Naive B cell (primary cell): ENCODE measurements at regions not wholly inside any gene's neighbourhood (a gene's known extent, or its start where the extent isn't known, plus 50 kb on each side); places are given as distances from the start of the nearest gene placed in this dataset.

Experiments
- ATAC-seq, 2 donors: fragments of 150-1000 bp; cut with Tn5 transposase; 2 replicates each; pipeline ENCODE4 v1.10.0; 2021; ENCODE audit warnings: low read depth in 2 of 2, mild to moderate bottlenecking in 2 of 2, moderate library complexity in 2 of 2
- DNase-seq: peaks from one replicate; pipeline ENCODE4 v3.0.0; 2022
- H3K27ac Mint-ChIP-seq, 6 donors: one replicate each; pipeline ENCODE4 v1.8.0; 2020 to 2022; ENCODE audit warnings: mild to moderate bottlenecking in 6 of 6, mixed read lengths in 6 of 6, moderate library complexity in 5 of 6, inconsistent platforms in 2 of 6
- H3K27me3 Mint-ChIP-seq, 3 donors: one replicate each; pipeline ENCODE4 v1.8.0; 2021 to 2022; ENCODE audit warnings: mixed read lengths in 3 of 3, mild to moderate bottlenecking in 1 of 3
- H3K36me3 Mint-ChIP-seq, 2 donors: one replicate each; pipeline ENCODE4 v1.8.0; 2020 to 2022; ENCODE audit warnings: mixed read lengths in 2 of 2, inconsistent platforms in 1 of 2, mild to moderate bottlenecking in 1 of 2
- H3K4me1 Mint-ChIP-seq, 3 donors: one replicate each; pipeline ENCODE4 v1.8.0; 2020 to 2022; ENCODE audit warnings: mixed read lengths in 3 of 3, inconsistent platforms in 1 of 3, mild to moderate bottlenecking in 1 of 3, moderate library complexity in 1 of 3
- H3K4me3 Mint-ChIP-seq, 8 donors: one replicate each; pipeline ENCODE4 v1.8.0; 2020 to 2022; ENCODE audit warnings: mild to moderate bottlenecking in 8 of 8, mixed read lengths in 8 of 8, moderate library complexity in 8 of 8, inconsistent platforms in 2 of 8
- H3K9me3 Mint-ChIP-seq, 7 donors: one replicate each; pipeline ENCODE4 v1.8.0; 2020 to 2022; ENCODE audit warnings: mixed read lengths in 7 of 7, mild to moderate bottlenecking in 5 of 7, inconsistent platforms in 2 of 7, moderate library complexity in 1 of 7

DNA sequence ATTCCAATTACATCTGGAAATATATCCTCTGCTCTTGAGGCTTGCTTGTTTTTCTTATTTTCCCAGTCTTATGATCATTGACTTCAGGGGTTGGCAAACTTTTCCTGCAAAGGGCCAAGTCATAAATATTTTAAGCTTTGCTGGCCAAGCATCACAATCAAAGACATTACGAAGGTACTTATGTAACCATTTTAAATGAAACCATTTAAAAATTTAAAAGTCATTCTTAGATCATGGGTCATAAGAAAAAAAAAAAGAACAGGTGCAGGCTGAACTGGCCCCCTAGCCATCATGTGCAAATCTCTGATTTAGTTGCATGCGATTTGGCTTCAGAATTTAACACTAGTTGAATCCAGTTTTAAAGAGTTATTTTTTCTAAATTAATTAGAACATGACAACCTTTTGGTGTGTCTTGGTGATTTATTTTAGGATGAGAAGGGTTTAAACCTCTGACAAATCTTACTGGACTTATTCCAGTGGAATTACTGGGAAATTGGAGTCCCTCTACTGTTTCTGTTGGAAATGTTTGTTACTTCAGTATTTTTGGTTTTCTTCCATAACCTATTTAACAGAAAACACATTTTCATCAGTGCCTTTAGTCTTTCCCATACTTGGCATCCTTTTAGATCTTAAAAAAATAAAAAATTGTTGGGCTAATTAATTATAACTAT, 148.1 kb downstream of the NHLRC3 start:
- DNase-seq (no peak), ATAC-seq (no peak)
- Mint-ChIP-seq H3K4me1 (no peaks in the 10 kb centered on the region), H3K36me3 (no peaks in the 10 kb centered on the region), H3K27me3 (peaks cover 7 to 10% (median 7%) of the 10 kb centered on the region in 3 donors), H3K9me3 (no peaks in the 10 kb centered on the region), H3K27ac (no peak overlapping the region), H3K4me3 (no peak overlapping the region)

GRCh38 chr13:39189778-39190177, 151.5 kb downstream of the NHLRC3 start:
- no peaks in the 10 kb centered on the region for H3K9me3 Mint-ChIP-seq
- H3K27ac Mint-ChIP-seq, result no peak overlapping the region
- DNase-seq (no peak), ATAC-seq (no peak)
- no peaks in the 10 kb centered on the region for H3K36me3 Mint-ChIP-seq
- H3K27me3 Mint-ChIP-seq, result peaks cover 8 to 23% (median 15%) of the 10 kb centered on the region in 3 donors
- H3K4me1 Mint-ChIP-seq, result no peaks in the 10 kb centered on the region
- no peak overlapping the region for H3K4me3 Mint-ChIP-seq

DNA sequence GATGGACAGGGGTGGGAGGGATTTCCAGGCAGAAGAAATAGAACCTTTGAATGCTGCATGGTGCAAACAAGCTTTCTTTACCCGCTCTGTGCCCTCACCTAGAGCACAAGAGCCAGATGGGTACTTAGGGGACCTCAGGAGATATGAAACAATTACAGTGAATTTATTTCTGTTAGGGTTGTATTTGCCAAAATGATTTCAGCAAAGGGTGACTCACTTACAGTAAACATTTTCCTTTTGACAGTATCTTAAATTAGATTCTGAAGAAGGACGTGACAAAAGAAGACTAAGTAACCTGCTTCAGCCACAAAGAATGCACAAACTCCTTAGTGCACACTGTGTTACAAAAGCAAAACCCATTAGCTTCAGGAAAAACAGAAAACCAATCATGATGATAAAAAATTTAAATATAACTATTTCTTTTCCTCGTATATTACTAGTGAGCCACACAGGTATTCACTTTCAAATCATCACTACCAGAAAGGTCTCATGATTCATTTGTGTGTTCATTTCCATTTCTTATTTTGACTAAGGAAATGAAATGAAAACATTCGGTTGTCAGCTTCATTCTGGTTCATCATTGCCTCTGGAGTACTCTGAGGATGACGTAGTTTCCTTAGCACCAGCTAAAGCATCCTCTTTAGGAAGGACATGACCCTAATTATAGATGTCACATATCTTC, 158.8 kb downstream of the NHLRC3 start:
- Mint-ChIP-seq H3K4me1 (no peaks in the 10 kb centered on the region), H3K36me3 (no peaks in the 10 kb centered on the region), H3K4me3 (no peak overlapping the region), H3K27ac (no peak overlapping the region), H3K27me3 (peaks cover 0 to 18% (median 14%) of the 10 kb centered on the region in 3 donors), H3K9me3 (no peaks in the 10 kb centered on the region)
- DNase-seq (no peak), ATAC-seq (no peak)

DNA sequence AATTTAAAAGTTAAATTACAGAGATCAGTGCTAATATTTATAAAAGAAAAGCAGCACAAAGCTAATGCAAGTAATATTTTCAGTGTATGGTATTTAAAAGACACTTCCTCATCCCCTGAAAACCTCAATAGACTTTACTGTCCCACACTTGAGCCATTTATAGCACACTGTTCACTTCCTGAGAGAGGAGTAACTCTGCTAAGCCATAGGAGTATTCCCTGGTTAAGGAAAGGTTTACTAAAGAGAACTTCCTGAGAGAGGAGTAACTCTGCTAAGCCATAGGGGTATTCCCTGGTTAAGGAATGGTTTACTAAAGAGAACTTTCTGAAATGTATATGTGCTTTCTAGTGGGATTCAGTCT, 159.4 kb downstream of the NHLRC3 start:
- no peaks in the 10 kb centered on the region for H3K36me3 Mint-ChIP-seq
- no peak for ATAC-seq
- H3K27me3 Mint-ChIP-seq, result peaks cover 0 to 18% (median 14%) of the 10 kb centered on the region in 3 donors
- H3K4me3 Mint-ChIP-seq, result no peak overlapping the region
- no peak for DNase-seq
- H3K27ac Mint-ChIP-seq, result no peak overlapping the region
- no peaks in the 10 kb centered on the region for H3K4me1 Mint-ChIP-seq
- no peaks in the 10 kb centered on the region for H3K9me3 Mint-ChIP-seq

DNA sequence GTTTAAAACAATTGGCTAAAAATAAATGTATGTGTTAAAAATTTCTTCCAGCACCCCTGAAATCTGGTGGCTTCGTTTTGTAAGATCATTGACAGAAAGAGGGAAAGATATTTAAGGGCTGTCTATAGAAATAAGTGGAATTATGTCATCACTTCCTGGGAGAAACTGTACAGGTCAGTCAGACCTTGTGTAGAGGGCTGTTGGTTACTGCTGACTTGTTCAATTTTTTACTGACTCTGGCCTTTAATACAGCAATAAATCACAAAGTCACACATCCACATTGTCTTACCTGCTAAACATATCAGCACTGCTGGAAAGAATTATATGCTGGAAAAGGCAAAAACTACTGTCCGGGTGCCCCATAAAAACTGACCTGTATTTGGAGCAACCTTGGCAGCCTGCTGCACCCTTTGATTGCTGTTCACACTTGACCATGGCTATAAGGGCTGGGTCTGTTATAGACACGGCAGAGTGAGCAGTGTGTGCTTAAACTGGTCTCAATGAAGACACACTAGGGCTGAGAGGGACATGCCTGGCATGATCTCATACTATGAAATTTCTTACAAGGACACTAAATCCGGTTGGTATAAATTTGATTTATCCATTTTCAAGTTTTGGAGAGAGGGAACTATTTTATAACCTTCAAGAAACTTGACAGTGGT, 162.1 kb downstream of the NHLRC3 start:
- Mint-ChIP-seq H3K36me3 (no peaks in the 10 kb centered on the region), H3K27me3 (peaks cover 0 to 7% (median 6%) of the 10 kb centered on the region in 3 donors), H3K4me1 (no peaks in the 10 kb centered on the region), H3K27ac (no peak overlapping the region), H3K9me3 (no peaks in the 10 kb centered on the region), H3K4me3 (no peak overlapping the region)
- ATAC-seq (no peak), DNase-seq (no peak)

DNA sequence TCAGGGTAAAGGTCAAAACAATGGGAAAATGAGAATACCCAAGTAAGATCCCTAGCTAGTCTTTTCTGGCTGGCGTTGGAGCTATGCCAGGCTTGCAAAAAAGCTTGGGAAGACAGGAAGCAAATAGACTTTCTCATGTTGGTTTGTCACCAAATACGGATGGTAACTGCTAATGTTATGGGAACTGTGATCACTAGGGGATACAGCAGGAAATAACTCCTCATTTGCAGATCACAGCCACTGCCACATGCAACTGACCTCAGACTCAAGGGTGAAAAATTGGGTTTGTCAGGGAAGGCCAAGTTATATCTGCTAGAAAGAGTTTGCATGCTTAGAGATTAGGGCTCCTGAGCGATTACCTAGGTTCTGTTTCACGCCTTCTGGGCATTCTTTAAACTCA, 162.9 kb downstream of the NHLRC3 start:
- H3K27me3 Mint-ChIP-seq, result peaks cover 0 to 7% (median 6%) of the 10 kb centered on the region in 3 donors
- ATAC-seq, result no peak

GRCh38 chr13:39202746-39203145, 164.5 kb downstream of the NHLRC3 start:
- Mint-ChIP-seq H3K4me3 (no peak overlapping the region), H3K4me1 (no peaks in the 10 kb centered on the region), H3K9me3 (peaks cover 0 to 11% (median 1%) of the 10 kb centered on the region in 7 donors), H3K27me3 (peaks cover 0 to 7% (median 6%) of the 10 kb centered on the region in 3 donors), H3K27ac (no peak overlapping the region), H3K36me3 (no peaks in the 10 kb centered on the region)
- DNase-seq (no peak), ATAC-seq (no peak)

More for the DNA sequence above, 162.9 kb downstream of the NHLRC3 start:
- Mint-ChIP-seq H3K4me3 (no peak overlapping the region), H3K9me3 (no peaks in the 10 kb centered on the region), H3K4me1 (no peaks in the 10 kb centered on the region), H3K27ac (no peak overlapping the region), H3K36me3 (no peaks in the 10 kb centered on the region)
- DNase-seq, result no peak

GRCh38 chr13:39208636-39209035, 170.4 kb downstream of the NHLRC3 start:
- Mint-ChIP-seq H3K36me3 (no peaks in the 10 kb centered on the region), H3K4me3 (no peak overlapping the region), H3K4me1 (no peaks in the 10 kb centered on the region), H3K27ac (no peak overlapping the region), H3K9me3 (peaks cover 0 to 11% (median 4%) of the 10 kb centered on the region in 7 donors), H3K27me3 (peaks cover 7 to 17% (median 13%) of the 10 kb centered on the region in 3 donors)
- DNase-seq, result no peak
- no peak for ATAC-seq

- Mint-ChIP-seq H3K36me3 (no peaks in the 10 kb centered on the region), H3K4me3 (no peak overlapping the region), H3K9me3 (peaks cover 0 to 11% (median 4%) of the 10 kb centered on the region in 7 donors), H3K27ac (no peak overlapping the region), H3K4me1 (no peaks in the 10 kb centered on the region), H3K27me3 (peaks cover 11 to 14% (median 11%) of the 10 kb centered on the region in 3 donors)
- no peak for ATAC-seq
- no peak for DNase-seq
Observed at GRCh38 chr13:39209731-39210531, 171.7 kb downstream of the NHLRC3 start.

DNA sequence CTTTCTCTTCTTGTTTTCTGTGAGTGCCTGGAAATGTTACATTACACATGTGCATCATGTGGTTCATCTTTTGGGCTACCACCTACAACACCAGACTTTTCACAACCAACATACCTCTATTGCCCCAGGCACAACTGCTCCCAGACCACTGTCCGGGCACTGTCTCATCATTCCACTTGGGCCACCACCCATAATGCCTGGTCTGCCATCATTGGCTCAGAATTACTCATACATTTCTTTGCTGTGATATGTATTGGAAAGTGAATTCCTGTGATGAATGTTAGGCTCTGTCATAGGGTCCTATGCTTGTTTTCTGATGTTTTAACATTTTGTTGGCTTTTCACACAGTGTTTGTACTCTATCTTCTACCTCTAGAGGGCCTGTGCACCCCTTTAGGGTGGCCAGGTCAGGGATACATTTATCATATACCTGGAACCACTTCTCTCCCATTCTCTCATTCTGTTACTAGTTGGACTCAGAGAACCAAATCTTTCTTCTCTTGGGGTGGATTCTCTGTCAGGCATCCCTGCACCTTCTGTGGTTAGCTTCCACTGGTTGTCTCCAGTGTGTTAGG, 172.8 kb downstream of the NHLRC3 start:
- peaks cover 0 to 11% (median 4%) of the 10 kb centered on the region in 7 donors for H3K9me3 Mint-ChIP-seq
- H3K4me1 Mint-ChIP-seq, result no peaks in the 10 kb centered on the region
- H3K27ac Mint-ChIP-seq, result no peak overlapping the region
- H3K36me3 Mint-ChIP-seq, result no peaks in the 10 kb centered on the region
- peaks cover 11 to 19% (median 14%) of the 10 kb centered on the region in 3 donors for H3K27me3 Mint-ChIP-seq
- no peak overlapping the region for H3K4me3 Mint-ChIP-seq
- ATAC-seq (no peak), DNase-seq (no peak)

DNA sequence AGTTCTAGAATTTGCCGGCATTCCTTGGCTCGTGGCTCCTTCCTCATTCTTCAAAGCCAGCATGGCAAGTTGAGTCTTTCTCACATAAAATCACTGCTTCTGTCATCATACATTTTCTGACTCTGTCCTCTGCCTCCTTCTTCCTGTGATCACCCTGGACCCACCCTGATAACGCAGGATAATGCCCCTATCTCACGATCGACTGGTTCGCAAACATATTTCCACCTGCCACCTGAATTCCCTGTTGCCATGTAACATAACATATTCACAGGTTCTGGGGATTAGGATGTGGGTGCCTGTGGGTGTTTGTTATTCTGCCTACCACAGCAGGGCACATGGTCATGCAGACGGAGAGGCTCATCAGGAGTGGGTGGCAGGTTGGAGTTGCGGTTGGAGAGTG, 177.7 kb downstream of the NHLRC3 start:
- ATAC-seq, result no peak
- Mint-ChIP-seq H3K4me1 (no peaks in the 10 kb centered on the region), H3K9me3 (peaks cover 0 to 16% (median 8%) of the 10 kb centered on the region in 7 donors), H3K27ac (no peak overlapping the region), H3K36me3 (no peaks in the 10 kb centered on the region), H3K4me3 (no peak overlapping the region), H3K27me3 (peaks cover 9 to 19% (median 11%) of the 10 kb centered on the region in 3 donors)
- DNase-seq, result no peak

DNA sequence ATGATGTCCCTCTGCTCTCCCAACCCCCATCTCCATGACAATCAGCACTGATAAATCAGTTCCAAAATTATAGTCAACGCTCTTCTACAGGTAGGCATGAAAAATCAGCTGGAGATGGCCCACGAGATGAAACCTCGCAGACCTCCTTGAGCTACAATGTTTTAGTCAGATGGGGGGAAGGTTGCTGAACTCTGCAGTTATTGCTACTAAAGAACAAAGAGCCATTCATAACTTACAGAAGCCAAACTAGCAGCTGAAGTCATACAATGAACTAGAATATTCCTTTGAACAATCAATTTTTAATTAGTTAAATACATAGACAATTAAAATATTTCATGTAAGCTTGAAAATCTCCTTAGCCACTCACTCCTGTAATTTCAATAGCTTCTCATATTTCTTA, 179.2 kb downstream of the NHLRC3 start:
- Mint-ChIP-seq H3K4me3 (no peak overlapping the region), H3K9me3 (peaks cover 0 to 21% (median 8%) of the 10 kb centered on the region in 7 donors), H3K27ac (no peak overlapping the region)

DNA sequence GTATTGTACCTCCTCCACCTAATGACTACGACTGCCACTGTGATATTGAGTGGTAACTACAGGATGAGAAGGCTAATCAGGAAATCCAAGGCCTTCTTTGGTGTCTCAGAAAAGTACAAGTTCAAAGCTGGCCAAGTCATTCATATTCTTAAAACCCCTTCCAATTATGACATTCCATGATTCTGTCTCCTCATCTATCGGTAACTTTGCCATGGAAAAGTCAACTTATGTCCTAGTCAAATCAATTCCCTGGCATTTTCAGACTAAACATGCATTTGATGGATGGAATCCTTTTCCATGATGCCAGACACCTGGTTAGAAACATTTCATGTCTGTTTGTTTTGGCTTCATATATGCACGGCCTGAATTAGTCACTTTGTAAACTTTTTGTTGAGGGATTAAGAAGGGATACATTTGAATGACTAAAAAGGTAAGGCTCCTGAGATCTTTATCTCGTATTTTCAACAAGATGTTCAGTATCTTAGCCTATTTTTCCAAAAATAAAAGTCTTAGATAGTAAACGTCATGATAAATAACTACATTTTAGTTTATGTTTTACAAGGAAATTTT, 186.5 kb downstream of the NHLRC3 start:
- ATAC-seq (no peak), DNase-seq (no peak)
- Mint-ChIP-seq H3K4me3 (no peak overlapping the region), H3K27ac (no peak overlapping the region), H3K27me3 (peaks cover 0 to 8% (median 6%) of the 10 kb centered on the region in 3 donors), H3K9me3 (peaks cover 0 to 25% (median 8%) of the 10 kb centered on the region in 7 donors), H3K36me3 (no peaks in the 10 kb centered on the region), H3K4me1 (no peaks in the 10 kb centered on the region)

More for the DNA sequence above, 179.2 kb downstream of the NHLRC3 start:
- no peak for DNase-seq
- no peak for ATAC-seq
- Mint-ChIP-seq H3K36me3 (no peaks in the 10 kb centered on the region), H3K27me3 (peaks cover 4 to 7% (median 5%) of the 10 kb centered on the region in 3 donors), H3K4me1 (no peaks in the 10 kb centered on the region)
